Astrocyte (in vitro differentiated cells and primary cell): ENCODE measurements at regions not wholly inside any gene's neighbourhood (a gene's known extent, or its start where the extent isn't known, plus 50 kb on each side); places are given as distances from the start of the nearest gene placed in this dataset.
"Not testable (repeated sequence)": the region's sequence is repeated elsewhere in the genome, so short reads cannot be mapped to it uniquely, and the experiment has no call there.

ENCODE experiments used
- DNase-seq: peaks from one replicate; pipeline ENCODE4 v3.0.0-alpha.2; 2010; ENCODE audit warnings: low read depth
- FAIRE-seq: peaks from 2 replicates; lab custom pipeline; 2011; peaks lifted over from hg19 to GRCh38; lab: Jason Lieb, UNC
- H2AFZ ChIP-seq: 2 replicates; pipeline ENCODE4 v1.6.0; 2012; ENCODE audit warnings: low read depth, low read length, inconsistent platforms
- H3K27ac ChIP-seq: 2 replicates; pipeline ENCODE4 v1.5.1; 2011; ENCODE audit warnings: low read depth, low read length, inconsistent platforms
- H3K27me3 ChIP-seq: 2 replicates; pipeline ENCODE4 v1.6.0; 2011; ENCODE audit warnings: low read length, inconsistent platforms; ENCODE audit not compliant: insufficient read depth
- H3K36me3 ChIP-seq: 2 replicates; pipeline ENCODE4 v1.5.1; 2011; ENCODE audit warnings: low read length, inconsistent platforms; ENCODE audit not compliant: insufficient read depth
- H3K4me1 ChIP-seq: 2 replicates; pipeline ENCODE4 v1.5.1; 2011; ENCODE audit warnings: low read length, inconsistent platforms; ENCODE audit not compliant: insufficient read depth
- H3K4me2 ChIP-seq: 2 replicates; pipeline ENCODE4 v1.6.0; 2012; ENCODE audit warnings: low read length, inconsistent platforms
- H3K4me3 ChIP-seq: 2 replicates; pipeline ENCODE4 v1.5.1; 2011; ENCODE audit warnings: low read depth, mild to moderate bottlenecking, low read length, inconsistent platforms; ENCODE audit not compliant: insufficient read depth
- H3K79me2 ChIP-seq: 2 replicates; pipeline ENCODE4 v1.6.0; 2012; ENCODE audit warnings: mild to moderate bottlenecking, low read length, inconsistent platforms; ENCODE audit not compliant: insufficient read depth
- H3K9ac ChIP-seq: 2 replicates; pipeline ENCODE4 v1.6.0; 2012; ENCODE audit warnings: mild to moderate bottlenecking, low read length, inconsistent platforms
- H3K9me3 ChIP-seq: 2 replicates; pipeline ENCODE4 v1.5.1; 2012; ENCODE audit warnings: low read depth, mild to moderate bottlenecking, low read length, inconsistent platforms; ENCODE audit not compliant: insufficient read depth
- H4K20me1 ChIP-seq: 2 replicates; pipeline ENCODE4 v1.6.0; 2012; ENCODE audit warnings: low read length, inconsistent platforms; ENCODE audit not compliant: insufficient read depth
- H3K27ac Mint-ChIP-seq: one replicate; pipeline ENCODE4 v1.8.0; 2021; ENCODE audit warnings: mild to moderate bottlenecking, mixed read lengths; ENCODE audit not compliant: unreplicated experiment
- H3K27me3 Mint-ChIP-seq: one replicate; pipeline ENCODE4 v1.8.0; 2021; ENCODE audit warnings: low read depth, mixed read lengths; ENCODE audit not compliant: unreplicated experiment
- H3K36me3 Mint-ChIP-seq: one replicate; pipeline ENCODE4 v1.8.0; 2021; ENCODE audit warnings: low read depth, mixed read lengths; ENCODE audit not compliant: unreplicated experiment
- H3K4me1 Mint-ChIP-seq: one replicate; pipeline ENCODE4 v1.8.0; 2021; ENCODE audit warnings: low read depth, mixed read lengths; ENCODE audit not compliant: unreplicated experiment
- H3K4me3 Mint-ChIP-seq: one replicate; pipeline ENCODE4 v1.8.0; 2021; ENCODE audit warnings: mild to moderate bottlenecking, moderate library complexity, mixed read lengths; ENCODE audit not compliant: unreplicated experiment
- H3K9me3 Mint-ChIP-seq: one replicate; pipeline ENCODE4 v1.8.0; 2021; ENCODE audit warnings: mild to moderate bottlenecking, mixed read lengths; ENCODE audit not compliant: unreplicated experiment
- CTCF ChIP-seq: IDR thresholded peaks from 2 replicates; pipeline ENCODE4 v1.5.1; 2011; ENCODE audit warnings: low read depth, mild to moderate bottlenecking, inconsistent platforms, low read length, moderate library complexity; ENCODE audit not compliant: insufficient read depth
- EZH2 ChIP-seq: IDR thresholded peaks from 2 replicates; pipeline ENCODE4 v1.6.1; 2012; ENCODE audit warnings: mild to moderate bottlenecking, low read length, inconsistent platforms; ENCODE audit not compliant: insufficient read depth

- H3K27ac Mint-ChIP-seq: no peak overlapping the region
- Histone ChIP-seq H3K4me2 (no peak overlapping the region), H4K20me1 (no peaks in the 10 kb centered on the region), H2AFZ (no peak overlapping the region), H3K9ac (no peak overlapping the region), H3K4me1 (no peaks in the 10 kb centered on the region), H3K9me3 (no peaks in the 10 kb centered on the region), H3K36me3 (no peaks in the 10 kb centered on the region), H3K4me3 (no peak overlapping the region), H3K27ac (no peak overlapping the region), H3K27me3 (no peaks in the 10 kb centered on the region), H3K79me2 (no peaks in the 10 kb centered on the region)
- H3K27me3 Mint-ChIP-seq: no peaks in the 10 kb centered on the region
- DNase-seq: no peak
- H3K4me1 Mint-ChIP-seq: no peaks in the 10 kb centered on the region
- FAIRE-seq: no peak
- no peaks in the 10 kb centered on the region for H3K36me3 Mint-ChIP-seq
- H3K9me3 Mint-ChIP-seq: no peaks in the 10 kb centered on the region
- no peak overlapping the region for H3K4me3 Mint-ChIP-seq
- TF ChIP-seq EZH2: no peak
- TF ChIP-seq CTCF: no peak
These were observed 1920.6 kb downstream of the ARAP2 start for GRCh38 chr4:34323549-34324320.

GRCh38 chr4:34328939-34329338 lies 1915.4 kb downstream of the ARAP2 start:
- Histone ChIP-seq H3K27me3 (no peaks in the 10 kb centered on the region), H3K9me3 (no peaks in the 10 kb centered on the region), H4K20me1 (no peaks in the 10 kb centered on the region), H3K4me1 (no peaks in the 10 kb centered on the region), H3K27ac (no peak overlapping the region), H3K4me2 (no peak overlapping the region), H3K9ac (no peak overlapping the region), H2AFZ (no peak overlapping the region), H3K4me3 (no peak overlapping the region), H3K79me2 (no peaks in the 10 kb centered on the region), H3K36me3 (no peaks in the 10 kb centered on the region)
- Mint-ChIP-seq H3K4me1 (no peaks in the 10 kb centered on the region), H3K27me3 (no peaks in the 10 kb centered on the region), H3K36me3 (no peaks in the 10 kb centered on the region), H3K27ac (no peak overlapping the region), H3K9me3 (no peaks in the 10 kb centered on the region), H3K4me3 (no peak overlapping the region)
- TF ChIP-seq EZH2: no peak
- TF ChIP-seq CTCF: no peak
- no peak for FAIRE-seq
- DNase-seq: no peak

- H3K9me3 Mint-ChIP-seq, H3K27me3 Mint-ChIP-seq, H3K4me2 ChIP-seq, FAIRE-seq, H3K9ac ChIP-seq, H4K20me1 ChIP-seq, H3K27me3 ChIP-seq, H3K4me1 ChIP-seq, DNase-seq, H3K4me3 ChIP-seq, H3K9me3 ChIP-seq, H3K36me3 Mint-ChIP-seq, H3K4me1 Mint-ChIP-seq, H3K27ac ChIP-seq, H3K36me3 ChIP-seq, H2AFZ ChIP-seq, H3K27ac Mint-ChIP-seq, H3K4me3 Mint-ChIP-seq, H3K79me2 ChIP-seq: not testable (repeated sequence)
These were observed 1909.2 kb downstream of the ARAP2 start for GRCh38 chr4:34335156-34335555.

GRCh38 chr4:34335556-34335955 lies 1908.8 kb downstream of the ARAP2 start:
- not testable (repeated sequence) for H3K4me2 ChIP-seq, H3K4me3 ChIP-seq, H3K27ac Mint-ChIP-seq, DNase-seq, H3K79me2 ChIP-seq, H3K36me3 ChIP-seq, H3K9ac ChIP-seq, H3K27me3 Mint-ChIP-seq, H4K20me1 ChIP-seq, H3K27ac ChIP-seq, H3K4me1 Mint-ChIP-seq, H3K36me3 Mint-ChIP-seq, FAIRE-seq, H3K27me3 ChIP-seq, H3K9me3 Mint-ChIP-seq, H3K4me1 ChIP-seq, H2AFZ ChIP-seq, H3K9me3 ChIP-seq, H3K4me3 Mint-ChIP-seq
